Astrocyte of the cerebellum (primary cell): ENCODE measurements at regions not wholly inside any gene's neighbourhood (a gene's known extent, or its start where the extent isn't known, plus 50 kb on each side); places are given as distances from the start of the nearest gene placed in this dataset.

Source experiments
- DNase-seq: peaks from one replicate; pipeline ENCODE4 v3.0.0-alpha.2; 2011; ENCODE audit warnings: low read depth
- H3K4me3 ChIP-seq: 2 replicates; pipeline ENCODE4 v1.5.1; 2011; ENCODE audit warnings: mild to moderate bottlenecking, low read depth, low read length, moderate library complexity
- in situ Hi-C: cut with HindIII; loops from 2 replicates; pipeline ENCODE4 v1.10.0; 2017; ENCODE audit warnings: low sequenced_read_pairs
- TF ChIP-seq, protein P1 (sequence below): IDR thresholded peaks from 2 replicates; pipeline ENCODE4 v1.5.1; 2012; ENCODE audit warnings: low read length, low read depth, moderate library complexity, mild to moderate bottlenecking; ENCODE audit errors: missing control alignments

DNA sequence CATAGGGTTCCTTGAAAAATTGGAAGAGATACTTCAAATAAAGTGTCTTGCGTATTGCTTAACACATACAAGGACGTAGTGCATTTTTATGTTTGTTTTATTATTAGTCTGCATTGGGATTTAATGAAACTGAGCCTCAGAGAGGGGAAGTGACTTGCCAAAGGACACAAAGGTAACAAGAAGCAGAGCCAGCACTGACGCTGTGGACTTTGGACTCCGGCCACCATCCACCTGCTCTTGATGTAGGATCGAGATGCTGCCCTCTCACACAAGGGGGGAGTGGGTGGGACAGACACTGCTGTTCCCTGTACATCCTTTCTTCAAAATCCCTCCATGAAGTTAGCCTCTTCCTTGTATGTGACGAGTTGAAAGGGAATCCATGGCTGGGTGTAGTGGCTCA is 435.4 kb upstream of the RGMA start:
- DNase-seq, result no peak
- in situ Hi-C loops, result no loop called here
- H3K4me3 ChIP-seq, result no peak overlapping the region
- TF ChIP-seq, protein P1, sequence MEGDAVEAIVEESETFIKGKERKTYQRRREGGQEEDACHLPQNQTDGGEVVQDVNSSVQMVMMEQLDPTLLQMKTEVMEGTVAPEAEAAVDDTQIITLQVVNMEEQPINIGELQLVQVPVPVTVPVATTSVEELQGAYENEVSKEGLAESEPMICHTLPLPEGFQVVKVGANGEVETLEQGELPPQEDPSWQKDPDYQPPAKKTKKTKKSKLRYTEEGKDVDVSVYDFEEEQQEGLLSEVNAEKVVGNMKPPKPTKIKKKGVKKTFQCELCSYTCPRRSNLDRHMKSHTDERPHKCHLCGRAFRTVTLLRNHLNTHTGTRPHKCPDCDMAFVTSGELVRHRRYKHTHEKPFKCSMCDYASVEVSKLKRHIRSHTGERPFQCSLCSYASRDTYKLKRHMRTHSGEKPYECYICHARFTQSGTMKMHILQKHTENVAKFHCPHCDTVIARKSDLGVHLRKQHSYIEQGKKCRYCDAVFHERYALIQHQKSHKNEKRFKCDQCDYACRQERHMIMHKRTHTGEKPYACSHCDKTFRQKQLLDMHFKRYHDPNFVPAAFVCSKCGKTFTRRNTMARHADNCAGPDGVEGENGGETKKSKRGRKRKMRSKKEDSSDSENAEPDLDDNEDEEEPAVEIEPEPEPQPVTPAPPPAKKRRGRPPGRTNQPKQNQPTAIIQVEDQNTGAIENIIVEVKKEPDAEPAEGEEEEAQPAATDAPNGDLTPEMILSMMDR, result no peak

DNA sequence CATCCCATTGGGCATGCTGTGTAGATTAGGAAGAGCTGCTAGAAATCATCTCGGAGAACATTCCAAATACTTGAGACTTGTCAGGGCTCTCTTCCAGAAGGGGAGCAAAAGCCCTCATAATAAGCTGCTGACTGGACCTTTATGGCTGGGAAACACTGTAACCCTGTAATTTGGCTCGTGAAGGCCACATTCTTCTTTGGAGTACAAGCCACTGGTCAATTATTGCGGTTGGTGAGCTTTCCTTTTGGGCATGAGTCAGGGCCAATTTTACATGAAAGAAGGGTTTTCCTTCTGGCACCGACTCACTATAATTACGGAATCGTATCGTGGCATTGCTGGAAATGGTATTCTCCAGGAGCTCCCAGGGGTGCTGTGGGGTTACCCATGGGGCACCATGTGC is 434.5 kb upstream of the RGMA start:
- in situ Hi-C loops, result no loop called here
- TF ChIP-seq, protein P1, result no peak
- peak; percentile 78 for DNase-seq
- no peak overlapping the region for H3K4me3 ChIP-seq

DNA sequence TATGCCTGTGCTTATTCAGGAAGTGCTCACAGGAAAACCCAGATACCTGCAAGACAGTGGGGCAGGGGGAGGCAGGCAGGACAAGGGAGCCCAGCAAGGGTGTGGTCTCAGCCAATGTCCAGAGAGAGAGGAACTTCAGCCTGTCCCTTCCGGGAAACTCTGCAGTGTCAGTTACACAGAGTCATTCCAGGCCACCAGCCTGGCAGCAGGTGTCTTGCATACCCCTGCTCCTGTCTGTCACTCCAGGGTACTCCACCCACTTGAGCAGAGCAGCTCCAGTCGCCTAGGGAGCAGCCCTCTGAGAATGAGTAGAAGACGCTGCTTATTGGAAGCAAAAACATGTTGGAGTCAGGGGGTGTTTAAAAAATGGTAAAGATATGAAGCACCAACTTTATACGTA is 431.2 kb upstream of the RGMA start:
- TF ChIP-seq, protein P1, result no peak
- in situ Hi-C loops, result no loop called here
- no peak for DNase-seq
- H3K4me3 ChIP-seq, result no peak overlapping the region

DNA sequence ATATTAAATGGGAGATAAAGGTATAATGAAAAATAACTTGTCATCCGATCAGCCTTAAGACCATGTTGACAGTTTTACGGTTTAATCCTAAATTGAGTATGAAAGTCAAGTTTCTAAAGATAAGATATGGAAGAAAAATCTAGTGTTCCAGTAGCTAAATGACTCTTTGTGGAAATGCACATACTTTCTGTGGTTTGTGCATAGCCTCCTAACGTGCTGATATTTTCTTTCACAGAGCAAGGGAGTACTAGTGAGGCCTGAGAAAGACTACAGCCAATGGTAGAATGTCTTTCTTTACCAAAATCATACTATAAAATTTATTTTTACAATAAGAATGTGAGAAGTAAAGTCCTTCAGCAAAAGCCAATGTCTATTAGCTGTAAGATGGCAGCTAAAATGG is 430.6 kb upstream of the RGMA start:
- TF ChIP-seq, protein P1, result no peak
- H3K4me3 ChIP-seq, result no peak overlapping the region
- DNase-seq, result no peak
- in situ Hi-C loops, result no loop called here

DNA sequence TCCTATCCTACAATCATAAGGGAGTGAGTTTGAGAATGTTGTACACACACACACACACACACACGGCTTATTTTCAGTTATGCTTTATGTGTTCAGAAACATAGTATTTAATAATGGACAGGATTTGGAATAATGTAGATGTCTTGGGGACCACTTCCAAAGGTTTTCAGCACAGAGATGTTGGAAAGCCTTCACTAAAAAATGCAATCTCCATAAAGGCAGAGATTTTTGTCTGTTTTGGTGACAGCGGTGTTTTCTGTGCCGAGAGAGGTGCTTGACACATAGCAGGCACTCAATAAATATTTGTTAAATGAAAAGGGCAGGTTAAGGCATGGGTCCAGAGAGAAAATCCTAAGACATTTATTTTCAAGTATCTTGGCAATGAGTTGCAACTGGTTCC is 428.2 kb upstream of the RGMA start:
- in situ Hi-C loops, result no loop called here
- TF ChIP-seq, protein P1, result no peak

DNA sequence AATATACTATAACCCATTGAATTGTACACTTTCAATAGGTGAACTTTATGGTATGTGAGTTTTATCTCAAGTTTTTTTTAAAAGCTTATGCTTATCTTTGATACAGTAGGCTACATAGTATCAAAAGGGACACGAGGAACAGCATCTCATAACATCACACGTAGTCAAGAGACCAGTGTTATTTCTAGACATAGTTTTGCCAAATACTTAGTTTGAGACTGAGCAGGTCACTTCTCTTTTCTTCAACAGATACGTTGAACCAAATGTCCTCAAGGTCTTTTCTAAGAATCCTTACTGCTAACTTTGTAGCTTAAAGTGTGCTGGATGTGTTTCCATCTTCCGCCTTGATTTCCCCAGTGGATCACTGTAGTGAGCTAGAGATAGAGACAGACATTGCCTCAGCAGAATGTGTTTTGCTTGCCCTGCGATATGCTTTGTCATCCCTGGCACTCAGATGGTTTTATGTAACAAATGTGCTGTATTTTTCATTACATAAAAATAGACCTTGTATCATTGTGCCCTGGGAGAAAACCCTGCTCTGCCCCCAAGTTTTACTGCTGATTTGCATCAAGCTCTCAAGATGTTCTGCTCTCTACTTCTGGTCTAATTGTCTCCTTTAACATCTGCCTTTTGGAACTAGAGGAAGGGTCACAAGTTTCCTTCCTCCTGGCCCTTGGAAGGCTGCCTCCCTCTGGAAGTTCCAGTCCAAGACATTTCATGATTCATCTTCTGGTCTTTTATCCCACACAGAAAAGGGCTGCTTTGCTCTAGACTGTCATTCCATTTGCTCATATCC is 426.4 kb upstream of the RGMA start:
- no peak for DNase-seq
- no peak overlapping the region for H3K4me3 ChIP-seq
- in situ Hi-C loops, result no loop called here
- TF ChIP-seq, protein P1, result no peak

More for the DNA sequence above, 428.2 kb upstream of the RGMA start:
- DNase-seq, result no peak
- H3K4me3 ChIP-seq, result no peak overlapping the region
